ENCODE measurements at regions not wholly inside any gene's neighbourhood (a gene's known extent, or its start where the extent isn't known, plus 50 kb on each side); places are given as distances from the start of the nearest gene placed in this dataset.

GRCh38 chr15:91562698-91563097 is 290.8 kb upstream of the SLCO3A1 start:
- no peak for DNase-seq

GRCh38 chr15:91564631-91565030 is 288.9 kb upstream of the SLCO3A1 start:
- no peak for DNase-seq

GRCh38 chr15:91566141-91566540 is 287.4 kb upstream of the SLCO3A1 start:
- DNase-seq: no peak

- DNase-seq: no peak
Observed at GRCh38 chr15:91568036-91568435, 285.5 kb upstream of the SLCO3A1 start.

- DNase-seq: peak; percentile 81
Observed at GRCh38 chr15:91572110-91572509, 281.4 kb upstream of the SLCO3A1 start.

GRCh38 chr15:91576096-91576495 is 277.4 kb upstream of the SLCO3A1 start:
- DNase-seq: no peak

- DNase-seq: no peak
Observed at GRCh38 chr15:91578511-91578910, 275.0 kb upstream of the SLCO3A1 start.

GRCh38 chr15:91584895-91585294 is 268.6 kb upstream of the SLCO3A1 start:
- no peak for DNase-seq

- DNase-seq: no peak
Observed at GRCh38 chr15:91586560-91586959, 266.9 kb upstream of the SLCO3A1 start.

- DNase-seq: no peak
Observed at GRCh38 chr15:91589360-91589759, 264.1 kb upstream of the SLCO3A1 start.

- DNase-seq: no peak
Observed at GRCh38 chr15:91592567-91592966, 260.9 kb upstream of the SLCO3A1 start.

- no peak for DNase-seq
Observed at GRCh38 chr15:91593067-91593466, 260.4 kb upstream of the SLCO3A1 start.

- DNase-seq: no peak
Observed at GRCh38 chr15:91593653-91594052, 259.9 kb upstream of the SLCO3A1 start.

GRCh38 chr15:91599261-91599660 is 254.2 kb upstream of the SLCO3A1 start:
- DNase-seq: no peak

- DNase-seq: no peak
Observed at GRCh38 chr15:91603384-91604080, 250.0 kb upstream of the SLCO3A1 start.

GRCh38 chr15:91604122-91604521 is 249.4 kb upstream of the SLCO3A1 start:
- DNase-seq: no peak

- DNase-seq: no peak
Observed at GRCh38 chr15:91605576-91605975, 247.9 kb upstream of the SLCO3A1 start.

GRCh38 chr15:91609231-91609630 is 244.3 kb upstream of the SLCO3A1 start:
- no peak for DNase-seq

GRCh38 chr15:91609966-91610365 is 243.5 kb upstream of the SLCO3A1 start:
- DNase-seq: no peak

- no peak for DNase-seq
Observed at GRCh38 chr15:91611561-91612323, 241.8 kb upstream of the SLCO3A1 start.

- DNase-seq: no peak
Observed at GRCh38 chr15:91620229-91620628, 233.3 kb upstream of the SLCO3A1 start.

GRCh38 chr15:91622235-91622634 is 231.3 kb upstream of the SLCO3A1 start:
- DNase-seq: no peak

GRCh38 chr15:91622711-91623342 is 230.7 kb upstream of the SLCO3A1 start:
- DNase-seq: no peak

GRCh38 chr15:91624353-91624968 is 229.0 kb upstream of the SLCO3A1 start:
- DNase-seq: no peak

Measured in NCI-H510A (cell line).